RCC 7860 (cell line): ENCODE measurements at regions not wholly inside any gene's neighbourhood (a gene's known extent, or its start where the extent isn't known, plus 50 kb on each side); places are given as distances from the start of the nearest gene placed in this dataset.
"Not testable (repeated sequence)": the region's sequence is repeated elsewhere in the genome, so short reads cannot be mapped to it uniquely, and the experiment has no call there.

Source experiments
- DNase-seq: peaks from one replicate; pipeline ENCODE4 v3.0.0-alpha.2; 2015; ENCODE audit warnings: low spot score
- FAIRE-seq: peaks from 2 replicates; lab custom pipeline; 2012; peaks lifted over from hg19 to GRCh38; lab: Jason Lieb, UNC

DNA sequence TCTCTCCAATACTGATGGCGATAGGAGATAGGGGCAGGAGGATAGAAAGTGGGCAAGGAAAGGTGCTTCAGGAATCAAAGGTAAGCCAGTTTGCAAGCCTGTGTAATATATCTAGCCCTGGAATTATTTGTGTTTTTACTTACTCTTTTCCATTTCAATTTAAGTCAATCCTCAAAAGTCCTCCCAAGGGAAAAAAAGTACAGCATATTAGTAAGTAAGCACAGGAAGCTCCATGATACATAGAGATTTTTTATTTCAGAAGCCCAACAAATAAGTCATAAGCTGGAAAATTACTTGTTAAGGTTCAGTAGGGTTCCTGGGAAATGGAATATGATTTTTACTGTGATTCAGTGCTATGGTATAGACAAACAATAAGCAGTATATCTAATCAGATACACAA, 337.7 kb upstream of the DUSP10 start:
- no peak for DNase-seq
- no peak for FAIRE-seq

- no peak for FAIRE-seq
These were observed 335.3 kb upstream of the DUSP10 start for GRCh38 chr1:222077206-222077605.

GRCh38 chr1:222074317-222074716, 332.4 kb upstream of the DUSP10 start:
- FAIRE-seq: no peak
- DNase-seq: no peak

More at GRCh38 chr1:222077206-222077605, 335.3 kb upstream of the DUSP10 start:
- DNase-seq: no peak

DNA sequence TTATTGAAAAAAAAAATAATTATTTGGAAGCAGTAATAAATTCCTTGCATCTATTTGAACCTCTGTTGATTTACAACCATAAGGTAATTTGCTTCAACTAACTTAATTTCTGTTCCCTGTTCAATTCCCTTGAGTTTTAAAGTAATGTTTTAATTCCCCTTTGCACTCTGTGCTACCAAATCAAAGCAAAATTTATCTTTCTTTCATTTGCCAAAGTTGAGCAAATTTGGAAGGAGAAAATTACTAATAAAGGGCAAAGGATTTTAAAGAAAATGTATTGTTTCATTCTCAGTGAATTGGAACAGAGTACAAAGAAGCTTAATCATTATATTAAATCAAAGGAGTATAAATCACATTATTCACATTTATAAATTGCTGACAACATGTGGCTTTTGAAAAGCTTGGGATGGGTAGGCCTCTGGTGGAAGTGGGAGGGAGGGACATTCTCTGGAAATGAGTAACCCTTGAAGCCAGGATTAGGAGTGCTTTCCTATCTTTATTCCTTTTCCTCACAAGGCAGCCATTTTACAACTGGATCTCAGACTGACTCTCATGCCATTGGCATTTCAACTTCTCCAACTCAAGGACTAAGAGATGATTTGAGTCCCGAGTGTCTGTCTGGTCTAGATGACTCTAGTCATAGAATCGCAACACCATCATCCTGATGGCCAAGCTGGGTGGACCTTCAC, 331.6 kb upstream of the DUSP10 start:
- FAIRE-seq (peak; percentile 92), DNase-seq (peak; percentile 86)

GRCh38 chr1:222071387-222071786, 329.5 kb upstream of the DUSP10 start:
- FAIRE-seq (no peak), DNase-seq (no peak)

DNA sequence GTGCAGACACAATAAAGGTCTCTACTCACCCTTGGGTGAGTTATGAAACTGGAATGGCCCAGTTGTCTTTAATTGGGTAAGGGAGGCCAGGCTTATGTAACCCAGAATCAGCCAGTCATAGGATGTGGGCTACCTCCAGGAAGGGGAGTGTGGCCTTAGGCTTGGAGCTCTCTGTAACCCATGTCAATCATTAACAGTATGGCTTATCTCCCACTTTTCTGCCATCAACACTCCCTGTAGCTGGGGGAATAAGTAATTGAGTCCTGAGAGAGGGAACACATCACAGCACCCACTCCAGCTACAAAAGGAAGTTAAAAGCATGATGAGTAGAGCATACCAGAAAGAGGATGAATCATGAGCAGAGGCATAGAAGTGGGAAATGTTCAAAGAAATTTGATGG, 327.0 kb upstream of the DUSP10 start:
- DNase-seq (peak; percentile 100), FAIRE-seq (peak; percentile 99)

DNA sequence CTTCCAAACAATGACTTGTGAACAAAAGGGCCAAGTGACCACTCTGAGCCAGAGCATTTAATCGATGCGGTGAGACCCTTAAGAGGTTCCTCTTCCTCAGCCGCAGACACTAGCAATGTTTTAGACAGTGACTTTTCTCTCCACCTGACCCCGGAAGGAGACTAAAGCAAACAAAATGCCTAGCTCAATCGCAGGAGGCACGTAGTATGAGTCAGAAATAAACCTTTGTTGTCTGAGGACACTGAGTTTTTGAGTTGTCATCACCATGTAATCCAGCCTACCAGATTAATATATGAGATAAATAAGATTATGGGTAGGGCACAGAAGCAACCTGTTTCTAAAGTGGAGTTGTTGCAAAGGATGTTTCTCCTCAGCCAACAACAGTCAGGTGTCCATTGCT, 326.2 kb upstream of the DUSP10 start:
- FAIRE-seq: no peak
- no peak for DNase-seq

GRCh38 chr1:222066539-222066938, 324.6 kb upstream of the DUSP10 start:
- FAIRE-seq (no peak), DNase-seq (no peak)

- no peak for DNase-seq
- FAIRE-seq: no peak
These were observed 323.3 kb upstream of the DUSP10 start for GRCh38 chr1:222065234-222065633.

DNA sequence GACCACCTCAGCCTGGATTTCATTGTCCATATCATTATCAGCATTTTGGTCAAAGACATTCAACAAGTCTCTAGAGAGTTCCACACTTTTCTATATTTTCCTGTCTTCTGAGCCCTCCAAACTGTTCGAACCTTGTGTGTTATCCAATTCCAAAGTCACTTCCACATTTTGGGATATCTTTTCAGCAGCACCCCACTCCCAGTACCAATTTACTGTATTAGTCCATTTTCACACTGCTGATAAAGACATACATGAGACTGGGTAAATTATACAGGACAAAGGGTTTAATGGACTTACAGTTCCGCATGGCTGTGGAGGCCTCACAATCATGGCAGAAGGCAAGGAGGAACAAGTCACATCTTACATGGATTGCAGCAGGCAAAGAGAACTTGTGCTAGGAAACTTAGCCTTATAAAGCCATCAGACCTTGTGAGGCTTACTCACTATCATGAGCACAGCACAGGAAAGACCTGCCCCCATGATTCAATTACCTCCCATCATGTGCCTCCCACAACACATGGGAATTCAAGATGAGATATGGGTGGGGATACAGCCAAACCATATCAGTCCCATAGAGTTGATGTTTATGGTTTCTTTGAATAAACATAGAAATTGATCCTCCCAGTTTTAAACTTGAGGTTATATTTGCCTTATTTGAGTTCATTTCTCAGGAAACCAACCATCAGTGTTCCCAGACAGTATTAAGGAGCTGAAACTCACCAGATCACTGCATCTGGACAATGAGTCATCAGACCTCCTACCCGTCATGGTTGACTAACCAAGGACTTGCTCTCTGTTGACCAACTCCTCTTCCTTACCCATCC, 322.7 kb upstream of the DUSP10 start:
- DNase-seq (peak; percentile 83), FAIRE-seq (peak; percentile 89)

DNA sequence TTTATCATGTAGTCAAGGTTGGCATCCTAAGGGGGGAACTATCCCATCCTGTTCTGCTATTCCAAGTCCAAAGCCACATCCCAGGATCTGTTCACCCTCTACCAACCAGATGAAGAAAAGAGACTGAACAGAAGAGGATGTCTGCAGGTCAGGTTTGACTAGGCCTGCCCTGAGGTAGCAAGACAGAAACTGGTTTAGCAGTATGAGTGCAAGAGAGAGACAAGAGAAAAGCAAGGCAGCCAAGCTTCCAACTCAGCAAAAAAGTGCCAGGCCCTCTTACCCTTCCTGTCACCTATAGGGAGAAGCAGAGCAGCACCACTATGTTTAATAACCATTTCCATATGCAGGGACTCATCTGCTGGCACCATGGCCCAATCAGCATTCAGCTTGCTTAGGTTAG, 320.8 kb upstream of the DUSP10 start:
- DNase-seq: no peak
- no peak for FAIRE-seq

- no peak for DNase-seq
- no peak for FAIRE-seq
These were observed 319.9 kb upstream of the DUSP10 start for GRCh38 chr1:222061711-222062359.

GRCh38 chr1:222060210-222060916, 318.5 kb upstream of the DUSP10 start:
- DNase-seq: no peak
- no peak for FAIRE-seq

DNA sequence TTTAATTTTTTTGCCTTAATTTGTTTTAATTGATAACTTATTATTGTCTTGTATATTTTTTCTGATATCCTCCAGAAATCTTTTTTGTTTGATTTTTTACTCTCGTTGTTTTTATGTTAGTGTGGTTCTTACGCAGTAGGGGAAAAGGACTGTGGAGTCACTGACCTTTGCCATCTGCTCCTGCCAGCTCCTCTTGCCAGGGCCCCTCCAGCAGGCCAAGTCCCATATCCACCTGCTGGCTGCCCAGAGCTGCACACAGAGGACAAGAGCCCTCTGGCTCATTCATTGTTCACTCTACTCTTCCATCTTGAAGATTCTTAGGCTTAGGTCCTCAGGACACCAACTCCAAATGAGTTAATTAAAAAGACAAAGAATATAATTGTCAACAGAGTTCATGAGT, 316.4 kb upstream of the DUSP10 start:
- FAIRE-seq: no peak
- DNase-seq: no peak

DNA sequence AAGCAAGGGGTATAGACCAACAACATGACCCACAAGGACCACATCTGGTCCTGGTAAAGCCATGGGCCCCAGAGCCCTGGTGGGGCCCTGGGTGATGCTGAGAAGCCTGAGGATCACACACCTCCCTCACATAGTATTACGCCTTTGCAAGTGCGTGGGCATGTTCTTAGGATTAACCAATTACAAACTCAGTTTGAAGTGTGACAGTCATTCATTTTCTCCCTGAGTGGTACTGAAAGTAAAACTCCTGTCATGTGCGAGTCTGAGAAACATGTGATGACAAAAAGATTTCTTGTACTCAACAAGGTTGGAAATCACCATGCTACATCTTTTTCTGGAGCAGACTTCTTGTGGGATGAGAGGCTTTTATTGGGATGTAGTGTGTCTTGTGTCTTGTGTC, 315.3 kb upstream of the DUSP10 start:
- FAIRE-seq: no peak

DNA sequence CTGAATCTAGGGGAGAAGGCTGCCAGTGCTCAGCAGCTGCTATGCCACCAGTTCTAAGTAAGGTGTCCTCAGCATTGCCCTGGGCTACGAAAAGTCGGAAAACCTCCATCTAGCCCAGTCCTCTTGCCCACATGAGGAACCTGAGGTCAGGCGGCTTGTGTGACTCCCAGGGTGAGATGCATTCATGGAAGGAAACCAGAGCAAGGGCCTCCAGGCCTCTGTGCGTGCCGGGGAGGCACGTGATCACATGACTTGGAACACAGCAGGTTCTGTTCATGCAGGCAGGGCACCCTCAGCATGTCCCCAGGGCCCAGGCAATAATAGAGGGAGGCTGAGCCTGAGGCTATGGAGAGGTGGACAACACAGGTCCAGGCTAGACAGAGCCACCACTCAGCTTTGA, 312.5 kb upstream of the DUSP10 start:
- FAIRE-seq (no peak), DNase-seq (no peak)

More for the DNA sequence above, 315.3 kb upstream of the DUSP10 start:
- no peak for DNase-seq

DNA sequence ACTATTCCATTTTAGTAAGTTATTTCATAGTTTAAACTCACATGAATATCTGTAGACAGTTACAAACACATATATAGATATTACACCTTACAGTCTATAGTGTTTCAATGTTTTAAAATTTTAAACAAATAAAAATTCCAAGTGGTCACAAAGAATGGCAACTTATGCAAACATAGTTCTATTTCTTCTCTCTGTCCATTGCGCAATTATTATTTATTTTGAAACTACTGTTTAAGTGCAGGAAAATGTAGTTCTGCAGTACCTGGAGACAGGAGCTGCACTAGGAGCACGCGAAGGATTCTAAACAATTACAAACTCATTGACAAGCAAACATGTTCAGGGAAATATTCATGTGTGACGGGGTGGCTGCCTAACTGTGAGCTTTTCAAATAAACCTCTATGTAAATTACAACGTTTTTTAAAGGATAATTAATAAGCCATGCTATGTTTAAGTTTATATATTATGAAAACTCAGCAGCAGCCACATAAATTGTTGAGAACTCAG, 312.0 kb upstream of the DUSP10 start:
- DNase-seq (no peak), FAIRE-seq (no peak)

- peak; percentile 10 for DNase-seq
- not testable (repeated sequence) for FAIRE-seq
These were observed 309.4 kb upstream of the DUSP10 start for GRCh38 chr1:222051311-222051710.

DNA sequence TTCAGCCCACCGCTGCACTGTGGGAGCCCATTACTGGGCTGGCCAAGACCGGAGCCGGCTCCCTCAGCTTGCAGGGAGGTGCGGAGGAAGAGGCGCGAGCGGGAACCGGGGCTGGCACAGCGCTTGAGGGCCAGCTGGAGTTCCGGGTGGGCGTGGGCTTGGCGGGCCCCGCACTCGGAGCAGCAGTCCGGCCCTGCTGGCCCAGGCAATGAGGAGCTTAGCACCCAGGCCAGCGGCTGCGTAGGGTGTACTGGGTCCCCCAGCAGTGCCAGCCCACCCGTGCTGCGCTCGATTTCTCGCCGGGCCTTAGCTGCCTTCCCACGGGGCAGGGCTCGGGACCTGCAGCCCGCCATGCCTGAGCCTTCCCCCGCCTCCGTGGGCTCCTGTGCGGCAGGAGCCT, 307.8 kb upstream of the DUSP10 start:
- not testable (repeated sequence) for DNase-seq, FAIRE-seq

GRCh38 chr1:222049176-222049575, 307.3 kb upstream of the DUSP10 start:
- DNase-seq (peak; percentile 75), FAIRE-seq (peak; percentile 94)

DNA sequence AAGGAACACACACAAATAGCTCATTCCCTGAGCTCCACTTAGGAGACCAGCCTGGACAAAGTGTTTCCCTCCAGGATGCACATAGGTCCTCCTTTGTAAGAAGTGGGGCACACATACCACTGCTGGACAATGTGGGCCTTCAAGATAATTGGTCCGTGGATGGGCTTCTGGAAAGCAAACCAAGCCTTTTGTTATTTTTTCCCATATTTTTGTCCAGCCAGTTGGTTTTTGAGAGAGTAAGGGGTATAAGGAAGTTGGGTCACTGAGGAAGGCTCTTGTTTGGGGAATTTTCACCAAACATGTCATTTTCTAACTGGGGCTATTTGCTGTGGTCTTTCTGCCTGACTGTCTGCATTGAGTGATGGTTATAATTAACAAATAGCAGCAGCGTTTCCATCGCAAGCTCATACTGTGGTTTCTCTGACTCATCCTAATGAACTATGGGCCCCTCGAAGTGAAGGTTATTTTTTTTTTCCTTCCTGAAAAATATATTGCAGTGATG, 306.3 kb upstream of the DUSP10 start:
- FAIRE-seq (peak; percentile 97), DNase-seq (peak; percentile 75)
